ENCODE measurements at regions not wholly inside any gene's neighbourhood (a gene's known extent, or its start where the extent isn't known, plus 50 kb on each side); places are given as distances from the start of the nearest gene placed in this dataset.

DNA sequence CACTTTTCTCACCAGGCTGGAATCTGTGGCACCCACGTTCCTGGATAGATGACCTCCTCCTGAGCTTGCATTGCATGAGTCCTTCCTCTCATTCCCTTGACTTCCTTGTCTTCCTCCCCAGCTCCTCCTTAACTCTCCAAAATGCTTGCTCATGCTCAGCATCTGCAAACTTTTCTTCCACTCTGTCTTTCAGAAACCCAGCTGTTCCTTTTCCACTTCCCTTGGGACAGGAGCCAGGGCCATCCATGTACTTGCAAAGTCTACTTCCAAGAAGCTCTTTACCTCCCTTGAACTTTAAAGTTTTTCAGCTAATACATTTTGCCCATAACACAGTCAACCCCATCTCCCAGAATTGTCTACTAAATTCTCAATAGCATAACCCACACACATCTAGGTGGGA is 861.7 kb downstream of the QKI start:
- no peak for TF ChIP-seq EZH2 (IDR thresholded peaks at IDR 0.05)
- no peak for TF ChIP-seq FOXP2 (optimal IDR thresholded peaks at IDR 0.05; ENCODE audit: control extremely low read depth, extremely low read length, insufficient read depth)
- no peak for TF ChIP-seq POLR2AphosphoS5 (IDR thresholded peaks at IDR 0.05; ENCODE audit: borderline replicate concordance, low read depth, low read length)
